HG03097 (cell line): ENCODE measurements at regions not wholly inside any gene's neighbourhood (a gene's known extent, or its start where the extent isn't known, plus 50 kb on each side); places are given as distances from the start of the nearest gene placed in this dataset.
"Not testable (repeated sequence)": the region's sequence is repeated elsewhere in the genome, so short reads cannot be mapped to it uniquely, and the experiment has no call there.

Experiments used
- ATAC-seq: cut with Tn5 transposase; IDR thresholded peaks from one replicate; pipeline ENCODE4 v1.9.1; 2021; ENCODE audit not compliant: unreplicated experiment, low FRiP score

GRCh38 chr4:137890812-137891211 lies 351.3 kb downstream of the SLC7A11 start:
- no peak for ATAC-seq

GRCh38 chr4:137881641-137882040 lies 349.3 kb upstream of the PCDH18 start:
- no peak for ATAC-seq

- ATAC-seq = not testable (repeated sequence)
Measured at GRCh38 chr4:137868067-137868466, 335.8 kb upstream of the PCDH18 start.

GRCh38 chr4:137866671-137867070 lies 334.4 kb upstream of the PCDH18 start:
- no peak for ATAC-seq

GRCh38 chr4:137861682-137862081 lies 329.4 kb upstream of the PCDH18 start:
- no peak for ATAC-seq

- ATAC-seq = no peak
Measured at GRCh38 chr4:137853424-137853823, 321.1 kb upstream of the PCDH18 start.

- ATAC-seq = no peak
Measured at GRCh38 chr4:137852326-137852725, 320.0 kb upstream of the PCDH18 start.

GRCh38 chr4:137851435-137851834 lies 319.1 kb upstream of the PCDH18 start:
- no peak for ATAC-seq

GRCh38 chr4:137827945-137828344 lies 295.7 kb upstream of the PCDH18 start:
- not testable (repeated sequence) for ATAC-seq

GRCh38 chr4:137825505-137825904 lies 293.2 kb upstream of the PCDH18 start:
- no peak for ATAC-seq

GRCh38 chr4:137823007-137823406 lies 290.7 kb upstream of the PCDH18 start:
- no peak for ATAC-seq

- ATAC-seq = peak; percentile 87
Measured at GRCh38 chr4:137819964-137820383, 287.7 kb upstream of the PCDH18 start.

- ATAC-seq = no peak
Measured at GRCh38 chr4:137812258-137812657, 280.0 kb upstream of the PCDH18 start.

- ATAC-seq = no peak
Measured at GRCh38 chr4:137806420-137806819, 274.1 kb upstream of the PCDH18 start.

- no peak for ATAC-seq
Measured at GRCh38 chr4:137804906-137805495, 272.7 kb upstream of the PCDH18 start.

- no peak for ATAC-seq
Measured at GRCh38 chr4:137800861-137801260, 268.6 kb upstream of the PCDH18 start.

GRCh38 chr4:137794764-137795254 lies 262.5 kb upstream of the PCDH18 start:
- no peak for ATAC-seq

GRCh38 chr4:137789263-137789662 lies 257.0 kb upstream of the PCDH18 start:
- not testable (repeated sequence) for ATAC-seq

GRCh38 chr4:137783923-137784322 lies 251.6 kb upstream of the PCDH18 start:
- not testable (repeated sequence) for ATAC-seq

GRCh38 chr4:137775701-137776100 lies 243.4 kb upstream of the PCDH18 start:
- no peak for ATAC-seq

GRCh38 chr4:137774501-137774900 lies 242.2 kb upstream of the PCDH18 start:
- ATAC-seq = no peak

GRCh38 chr4:137768881-137769280 lies 236.6 kb upstream of the PCDH18 start:
- ATAC-seq = no peak

GRCh38 chr4:137768196-137768595 lies 235.9 kb upstream of the PCDH18 start:
- ATAC-seq = no peak
